GM12891 (cell line): ENCODE measurements at regions not wholly inside any gene's neighbourhood (a gene's known extent, or its start where the extent isn't known, plus 50 kb on each side); places are given as distances from the start of the nearest gene placed in this dataset.

Experiments
- DNase-seq: peaks from one replicate; pipeline ENCODE4 v3.0.0; 2011; ENCODE audit warnings: low spot score; ENCODE audit not compliant: insufficient read length
- FAIRE-seq: peaks from 2 replicates; lab custom pipeline; 2011; peaks lifted over from hg19 to GRCh38; lab: Jason Lieb, UNC
- PAX5 ChIP-seq: IDR thresholded peaks from 2 replicates; pipeline ENCODE4 v1.6.1; 2011; ENCODE audit warnings: low read length, moderate library complexity, mild to moderate bottlenecking; ENCODE audit not compliant: insufficient read depth, severe bottlenecking
- POLR2A ChIP-seq: IDR thresholded peaks from 2 replicates; pipeline ENCODE4 v1.6.1; 2011; ENCODE audit warnings: low read depth, low read length, control low read depth
- POLR2AphosphoS5 ChIP-seq: IDR thresholded peaks from 2 replicates; pipeline ENCODE4 v1.6.1; 2011; ENCODE audit warnings: low read depth, low read length, control low read depth
- POU2F2 ChIP-seq: IDR thresholded peaks from 2 replicates; pipeline ENCODE4 v1.6.1; 2011; ENCODE audit warnings: low read depth, mild to moderate bottlenecking, control low read depth, low read length, moderate library complexity
- SPI1 ChIP-seq: IDR thresholded peaks from 2 replicates; pipeline ENCODE4 v1.6.1; 2011; ENCODE audit warnings: low read depth, low read length, control low read depth
- TAF1 ChIP-seq: IDR thresholded peaks from 2 replicates; pipeline ENCODE4 v1.6.1; 2011; ENCODE audit warnings: low read depth, low read length, control low read depth

DNA sequence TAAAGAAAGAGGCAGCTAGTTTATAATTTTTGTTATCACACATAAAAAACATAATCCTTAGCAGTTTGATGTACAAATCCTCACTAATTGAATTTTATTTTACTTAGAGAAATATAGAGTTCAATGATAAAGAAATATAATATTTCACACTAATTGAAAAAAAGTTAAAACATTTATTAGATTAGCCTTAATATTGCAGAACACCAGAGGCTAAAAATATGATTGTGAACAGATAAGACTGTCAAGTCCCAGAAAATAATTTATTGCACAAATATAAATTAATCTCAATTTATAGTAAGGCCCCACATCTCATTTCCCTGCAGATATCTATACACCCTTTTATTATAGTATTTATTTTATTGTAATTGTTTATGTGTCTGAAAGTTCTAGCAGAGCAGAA, 690.8 kb upstream of the PHF14 start:
- no peak for DNase-seq
- FAIRE-seq: no peak
- TF ChIP-seq POU2F2 (no peak), SPI1 (no peak), POLR2AphosphoS5 (no peak), TAF1 (no peak), PAX5 (no peak), POLR2A (no peak)

DNA sequence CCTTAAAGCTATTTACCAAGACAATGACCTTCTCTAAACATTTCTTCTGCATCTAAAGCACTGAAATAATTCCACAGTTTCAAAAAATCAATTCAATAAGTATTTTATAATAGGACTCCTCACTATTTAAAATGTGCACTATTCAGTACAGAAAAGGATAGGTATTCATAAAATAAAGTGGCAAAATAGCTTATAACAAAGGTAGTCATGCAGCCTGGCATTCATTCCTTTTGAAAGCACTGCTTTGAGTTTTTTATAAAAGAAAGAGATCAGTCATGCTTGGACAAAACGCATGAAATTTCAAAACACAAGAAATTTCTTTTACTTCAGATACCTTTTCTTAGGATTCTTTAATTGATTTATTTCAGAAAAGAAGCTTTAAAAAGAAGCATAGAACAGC, 689.7 kb upstream of the PHF14 start:
- TF ChIP-seq SPI1 (no peak), POLR2A (no peak), PAX5 (no peak), POLR2AphosphoS5 (no peak), POU2F2 (no peak), TAF1 (no peak)
- FAIRE-seq (no peak), DNase-seq (no peak)

DNA sequence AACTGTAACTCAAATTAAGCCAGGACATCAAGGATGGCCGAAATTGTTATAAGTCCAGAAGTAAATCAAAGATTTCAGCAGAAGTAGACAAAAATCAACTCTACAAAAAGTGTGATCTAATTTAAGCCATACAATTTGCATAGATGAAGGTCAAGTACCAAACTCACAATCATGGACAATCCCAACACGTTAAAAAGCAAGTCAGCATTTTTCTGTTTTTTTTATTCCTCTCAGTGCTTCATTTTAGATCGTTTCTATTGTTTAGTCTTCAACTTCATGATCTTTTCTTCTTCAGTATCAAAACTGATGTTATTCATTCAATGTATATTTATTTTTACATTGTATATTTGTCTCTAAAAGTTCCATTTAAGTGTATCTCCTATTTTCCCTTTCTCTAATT, 674.3 kb upstream of the PHF14 start:
- no peak for FAIRE-seq
- DNase-seq: no peak
- no peak for TF ChIP-seq POLR2AphosphoS5
- no peak for TF ChIP-seq SPI1
- TF ChIP-seq PAX5: no peak
- TF ChIP-seq POLR2A: no peak
- TF ChIP-seq TAF1: no peak
- no peak for TF ChIP-seq POU2F2

DNA sequence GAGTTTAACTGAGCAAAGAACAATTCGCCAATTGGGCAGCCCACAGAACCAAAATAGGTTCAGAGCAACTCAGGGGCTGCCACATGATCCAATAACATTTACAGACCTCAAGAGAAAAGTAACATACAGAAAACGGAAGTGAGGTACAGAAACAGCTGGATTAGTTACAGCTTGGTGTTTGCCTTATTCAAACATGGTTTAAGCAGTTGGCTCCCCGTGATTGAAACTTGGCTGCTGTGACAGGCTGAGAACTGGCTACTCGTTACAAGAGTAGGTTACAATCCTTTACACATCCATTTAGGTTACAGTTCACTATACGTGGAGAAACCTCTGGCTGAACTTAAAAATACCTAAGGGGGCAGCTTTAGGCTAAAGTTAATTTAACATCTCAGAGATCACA, 673.1 kb upstream of the PHF14 start:
- DNase-seq (no peak), FAIRE-seq (no peak)
- TF ChIP-seq PAX5: no peak
- peak; percentile 36; the same call in 1 of the 2 replicates for TF ChIP-seq SPI1

DNA sequence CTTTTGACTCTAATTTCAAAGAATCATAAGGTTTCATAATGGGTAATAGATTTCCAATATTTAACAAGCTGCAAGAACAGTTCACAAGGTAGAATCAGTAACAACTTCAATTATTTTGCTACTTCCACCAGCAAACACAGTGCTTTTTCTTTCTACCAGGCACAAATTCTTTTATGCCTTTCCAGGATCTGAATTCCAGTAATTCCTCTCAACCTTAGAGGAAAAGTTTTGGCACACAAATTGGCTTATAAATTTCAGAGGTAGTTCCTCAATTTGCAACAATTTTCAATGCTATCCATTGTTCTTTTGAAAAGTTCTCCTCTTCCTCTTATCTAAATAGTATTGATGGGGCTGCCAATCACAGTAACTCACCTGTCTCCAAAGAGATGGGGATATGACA, 665.4 kb upstream of the PHF14 start:
- TF ChIP-seq TAF1: no peak
- no peak for TF ChIP-seq POLR2A
- no peak for TF ChIP-seq PAX5
- TF ChIP-seq POU2F2: no peak
- no peak for TF ChIP-seq POLR2AphosphoS5
- no peak for TF ChIP-seq SPI1
- FAIRE-seq: no peak
- no peak for DNase-seq

DNA sequence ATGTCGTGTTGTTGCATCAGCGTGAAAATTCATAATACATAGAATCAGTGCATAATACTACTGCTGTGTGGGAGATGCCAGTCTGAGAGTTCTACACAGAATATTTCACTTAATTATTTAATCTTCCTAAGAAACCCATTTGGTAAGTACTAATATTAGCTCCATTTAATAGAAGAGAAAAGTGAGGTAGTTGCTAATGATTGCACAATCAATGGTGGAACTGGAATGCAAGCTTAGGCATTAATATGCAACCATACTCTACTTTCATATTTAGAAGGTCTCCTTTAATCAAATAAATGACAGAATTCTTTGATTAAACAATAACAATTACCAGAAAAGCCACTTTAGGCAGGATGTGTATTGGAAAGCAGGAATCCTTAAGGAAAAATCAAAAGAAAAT, 660.7 kb upstream of the PHF14 start:
- no peak for DNase-seq
- TF ChIP-seq PAX5: no peak
- TF ChIP-seq POLR2A: no peak
- TF ChIP-seq POU2F2: no peak
- TF ChIP-seq POLR2AphosphoS5: no peak
- no peak for TF ChIP-seq SPI1
- no peak for TF ChIP-seq TAF1
- FAIRE-seq: no peak

DNA sequence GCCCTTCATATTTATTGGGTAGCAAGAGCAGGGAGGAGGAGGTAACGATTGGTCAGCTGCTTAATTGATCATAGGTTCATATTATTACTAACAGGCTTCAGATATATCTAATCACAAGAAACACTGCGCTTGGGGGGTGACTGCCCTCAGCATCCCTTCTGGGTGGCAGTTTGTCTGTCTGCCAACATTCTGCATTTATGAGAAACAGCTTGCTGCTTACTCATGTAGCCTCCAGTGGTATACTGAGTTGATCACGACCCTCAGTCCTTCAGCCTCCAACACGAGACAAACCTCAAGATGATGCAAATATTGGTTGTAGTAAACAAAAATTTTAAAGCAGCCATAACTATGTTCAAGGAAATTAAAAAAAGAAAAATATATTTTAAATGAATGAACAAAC, 657.8 kb upstream of the PHF14 start:
- no peak for FAIRE-seq
- TF ChIP-seq PAX5: no peak
- no peak for TF ChIP-seq POLR2AphosphoS5
- no peak for TF ChIP-seq POLR2A
- no peak for TF ChIP-seq POU2F2
- no peak for DNase-seq

DNA sequence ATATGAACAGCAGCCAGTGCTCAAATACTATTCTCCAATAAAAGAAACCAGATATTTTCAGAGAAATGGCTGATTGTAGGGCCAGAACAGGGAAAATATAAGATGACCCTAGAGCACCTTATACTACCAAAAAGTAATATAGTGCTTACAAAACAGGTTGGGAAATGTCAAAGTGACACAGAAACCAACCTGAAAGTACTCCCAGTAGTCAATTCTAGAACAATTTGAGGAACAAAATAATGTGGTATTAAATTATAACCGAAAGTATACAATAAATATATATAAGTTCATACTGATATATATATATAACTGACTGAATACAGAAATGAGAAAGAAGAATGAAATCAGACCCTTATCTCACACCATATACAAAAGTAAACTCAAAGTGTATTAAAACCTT, 657.2 kb upstream of the PHF14 start:
- FAIRE-seq (no peak), DNase-seq (no peak)
- TF ChIP-seq POLR2AphosphoS5 (no peak), PAX5 (no peak), POU2F2 (no peak), POLR2A (no peak)

DNA sequence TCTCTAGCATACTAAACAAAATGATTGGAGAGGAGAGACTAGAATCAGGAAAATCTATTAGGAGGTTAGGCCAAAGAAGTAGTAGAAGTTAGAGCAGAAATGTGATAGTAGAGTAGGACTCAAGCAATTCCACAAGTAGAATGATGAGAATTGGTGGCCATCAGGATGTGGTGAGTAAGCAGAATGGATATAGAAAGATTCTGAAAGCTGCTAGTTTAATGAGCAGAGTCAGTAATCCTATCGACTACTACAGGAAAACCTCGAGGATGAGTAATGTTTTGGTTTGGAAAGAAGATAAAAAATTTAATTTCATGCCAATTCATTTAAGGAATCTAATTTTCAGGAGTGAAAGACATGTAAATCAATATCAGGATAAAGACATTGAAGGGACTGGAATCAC, 648.3 kb upstream of the PHF14 start:
- no peak for TF ChIP-seq PAX5
- no peak for TF ChIP-seq POU2F2
- no peak for TF ChIP-seq POLR2A
- TF ChIP-seq TAF1: no peak
- TF ChIP-seq POLR2AphosphoS5: no peak
- no peak for TF ChIP-seq SPI1
- no peak for FAIRE-seq
- DNase-seq: no peak

DNA sequence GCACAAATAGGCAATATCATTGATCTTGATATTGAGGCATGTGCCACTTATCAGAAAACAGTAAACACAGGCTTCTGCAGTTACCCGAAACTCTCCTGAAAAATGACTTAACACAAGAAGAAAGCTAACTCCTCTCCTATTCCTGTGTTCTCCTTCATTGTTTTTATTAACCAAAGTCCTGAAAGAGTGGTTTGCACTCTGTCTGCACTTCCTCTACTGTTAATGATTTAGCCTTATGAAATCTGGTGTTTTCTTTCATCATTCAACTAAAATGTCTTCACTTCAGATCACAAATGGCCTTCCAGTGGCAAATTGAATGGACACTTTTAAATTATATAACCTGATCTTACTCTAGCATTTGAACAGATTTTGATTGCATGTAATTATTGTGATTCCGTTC, 630.6 kb upstream of the PHF14 start:
- TF ChIP-seq POLR2AphosphoS5: no peak
- TF ChIP-seq PAX5: no peak
- no peak for TF ChIP-seq POLR2A
- TF ChIP-seq POU2F2: no peak
- TF ChIP-seq SPI1: no peak
- no peak for TF ChIP-seq TAF1
- FAIRE-seq (no peak), DNase-seq (no peak)

DNA sequence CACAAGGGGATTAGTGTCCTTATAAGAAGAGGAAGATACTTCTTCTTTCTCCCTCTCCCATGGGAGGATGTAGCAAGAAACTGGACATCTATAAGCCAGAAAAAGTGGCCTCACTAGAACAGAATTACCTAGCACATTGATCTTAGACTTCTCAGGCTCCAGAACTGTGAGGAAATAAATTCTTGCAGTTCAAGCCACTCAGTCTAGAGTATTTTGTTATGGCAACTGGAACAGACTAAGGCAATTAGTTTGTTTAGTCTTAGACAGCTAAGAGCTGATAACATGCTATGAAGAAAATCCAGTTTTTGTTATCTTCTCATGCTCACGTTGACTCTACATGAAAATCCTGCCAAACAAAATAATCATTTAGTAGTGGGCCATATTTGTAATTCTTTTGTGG, 627.6 kb upstream of the PHF14 start:
- FAIRE-seq (no peak), DNase-seq (no peak)
- TF ChIP-seq TAF1 (no peak), POLR2AphosphoS5 (no peak), POLR2A (no peak), PAX5 (no peak), SPI1 (no peak), POU2F2 (no peak)
